Endometrial microvascular endothelial cells (primary cell): ENCODE measurements at regions not wholly inside any gene's neighbourhood (a gene's known extent, or its start where the extent isn't known, plus 50 kb on each side); places are given as distances from the start of the nearest gene placed in this dataset.
"Not testable (repeated sequence)": the region's sequence is repeated elsewhere in the genome, so short reads cannot be mapped to it uniquely, and the experiment has no call there.

Source experiments
- in situ Hi-C: cut with HindIII; loops from 2 replicates; pipeline ENCODE4 v1.10.0; 2017; ENCODE audit warnings: low sequenced_read_pairs, low pct_unique_long_range_greater_than_20kb; ENCODE audit errors: inconsistent ontology term

DNA sequence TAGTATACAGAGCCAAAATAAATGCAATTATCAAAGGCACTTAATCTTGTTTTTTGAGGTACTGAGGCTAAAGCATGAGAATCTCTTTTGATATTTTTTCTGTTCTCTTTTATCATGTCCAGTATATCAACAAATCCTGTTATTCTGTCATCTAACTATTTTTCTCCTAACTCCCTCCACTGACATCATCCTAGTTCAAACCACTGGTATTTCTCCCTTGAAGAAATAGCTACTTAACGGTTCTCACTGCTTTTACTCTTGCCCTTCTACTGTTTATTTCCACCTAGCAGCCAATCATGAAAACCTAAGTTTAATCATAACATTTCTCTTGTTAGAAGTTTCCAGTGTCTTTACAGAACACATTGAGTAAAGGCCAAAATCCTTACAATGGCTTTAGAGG, 317.6 kb downstream of the GPD2 start:
- in situ Hi-C loops = no loop called here

DNA sequence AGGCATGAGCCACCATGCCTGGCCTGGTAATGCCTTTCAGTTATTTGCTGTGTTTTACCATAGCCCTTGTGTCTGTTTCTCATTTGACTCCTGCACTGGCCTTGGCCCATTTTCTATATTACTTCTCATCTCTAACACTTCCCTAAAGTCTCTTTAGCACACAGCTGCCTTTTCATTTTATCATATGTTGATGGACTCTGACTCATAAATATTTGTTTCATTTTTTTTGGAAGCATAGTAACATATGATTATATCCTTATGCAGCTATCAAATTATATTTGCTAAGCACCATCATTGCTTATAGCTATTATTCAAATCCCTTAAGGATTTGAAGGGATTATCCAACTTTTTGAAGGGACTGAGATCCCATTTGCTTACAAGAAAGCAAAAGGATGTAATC, 320.3 kb downstream of the GPD2 start:
- in situ Hi-C loops = no loop called here

DNA sequence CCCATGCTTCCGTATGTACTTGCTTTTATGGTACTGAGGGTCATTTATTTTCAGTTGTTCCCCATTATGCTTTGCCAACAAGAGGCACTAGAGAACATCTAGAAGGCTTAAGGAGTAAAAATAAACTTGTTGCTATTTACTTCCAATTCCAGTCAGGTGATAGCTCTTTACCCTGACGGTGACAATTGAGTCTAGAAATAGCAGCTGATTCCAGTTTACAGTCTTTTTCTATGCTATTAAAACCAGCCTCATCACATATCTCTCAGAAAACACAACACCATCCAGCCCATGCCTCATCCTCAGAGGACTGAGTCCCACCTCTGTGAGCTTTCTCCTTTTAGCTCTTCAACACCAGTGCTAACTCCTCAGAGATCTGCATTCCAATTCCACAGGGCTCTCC, 327.0 kb downstream of the GPD2 start:
- in situ Hi-C loops = no loop called here

DNA sequence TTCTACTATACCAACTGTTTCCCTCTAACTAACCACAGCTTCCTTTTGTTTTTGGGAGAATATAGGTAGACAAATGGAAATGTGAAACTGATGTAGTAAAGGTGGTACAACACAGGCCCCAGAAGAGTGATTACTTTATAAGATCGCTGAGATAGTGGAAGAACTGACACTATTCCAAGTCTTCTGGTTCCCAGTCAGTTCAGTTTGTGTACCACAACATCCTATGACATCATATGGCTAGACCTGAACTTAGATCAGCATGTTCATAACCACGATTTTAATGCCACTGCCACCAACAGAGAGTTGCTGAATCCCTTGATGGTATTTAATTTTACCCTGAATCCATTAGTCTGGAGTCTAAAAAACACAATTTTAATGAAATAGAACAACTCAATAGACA, 328.9 kb downstream of the GPD2 start:
- in situ Hi-C loops = no loop called here

DNA sequence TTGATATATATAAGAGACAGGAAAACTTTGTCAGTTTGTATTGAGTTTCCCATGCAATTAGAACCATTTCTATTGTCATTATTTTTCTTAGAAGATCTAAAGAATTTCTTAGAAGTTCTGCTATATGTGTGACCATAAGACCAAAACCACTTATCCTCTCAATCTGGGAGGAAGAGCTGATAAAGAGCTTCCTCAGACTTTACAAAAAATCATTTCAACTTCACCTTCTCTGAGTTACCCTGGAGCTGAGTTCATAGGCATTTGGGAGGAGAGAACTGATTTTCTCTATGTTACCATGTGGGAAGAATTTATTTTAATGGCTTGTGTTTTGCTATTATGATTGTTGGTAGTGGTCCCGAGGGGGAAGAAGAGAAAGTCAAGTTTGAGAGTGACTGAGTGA, 329.3 kb downstream of the GPD2 start:
- in situ Hi-C loops = no loop called here

DNA sequence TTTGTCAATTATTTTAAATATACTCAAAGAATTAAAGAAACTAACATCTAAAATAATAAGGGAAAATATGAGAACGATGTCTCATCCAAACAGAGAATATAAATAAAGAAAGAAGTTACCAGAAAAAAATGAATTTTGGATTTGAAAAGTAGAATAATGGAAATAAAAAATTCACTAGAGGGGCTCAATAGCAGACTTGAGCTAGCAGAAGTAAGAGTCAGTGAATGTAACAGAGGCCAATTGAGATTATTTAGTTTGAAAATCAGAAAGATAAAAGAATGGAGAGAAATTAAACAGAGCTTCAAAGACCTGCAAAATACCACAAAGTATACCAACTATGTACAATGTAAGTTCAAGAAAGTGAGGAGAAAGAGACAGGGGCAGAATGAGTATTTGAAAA, 333.6 kb downstream of the GPD2 start:
- in situ Hi-C loops = no loop called here

DNA sequence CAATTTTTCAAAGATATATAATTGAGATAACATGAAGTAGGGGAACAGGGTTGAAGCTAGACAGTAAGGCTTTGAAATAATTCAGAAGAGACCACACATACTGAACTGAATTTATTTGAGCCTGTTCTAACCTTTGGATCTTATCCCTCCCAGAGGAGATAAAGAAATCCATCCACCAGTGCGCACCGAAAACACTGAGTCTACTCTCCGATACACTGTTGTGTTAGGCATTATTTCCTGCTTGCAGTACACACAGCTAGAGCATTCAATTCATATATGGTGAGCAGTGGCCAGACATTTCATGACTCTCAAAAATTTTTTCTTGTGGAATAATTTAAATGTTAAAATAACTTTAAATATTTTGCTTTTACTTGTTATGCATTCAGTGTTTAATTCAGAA, 342.7 kb downstream of the GPD2 start:
- in situ Hi-C loops = no loop called here

DNA sequence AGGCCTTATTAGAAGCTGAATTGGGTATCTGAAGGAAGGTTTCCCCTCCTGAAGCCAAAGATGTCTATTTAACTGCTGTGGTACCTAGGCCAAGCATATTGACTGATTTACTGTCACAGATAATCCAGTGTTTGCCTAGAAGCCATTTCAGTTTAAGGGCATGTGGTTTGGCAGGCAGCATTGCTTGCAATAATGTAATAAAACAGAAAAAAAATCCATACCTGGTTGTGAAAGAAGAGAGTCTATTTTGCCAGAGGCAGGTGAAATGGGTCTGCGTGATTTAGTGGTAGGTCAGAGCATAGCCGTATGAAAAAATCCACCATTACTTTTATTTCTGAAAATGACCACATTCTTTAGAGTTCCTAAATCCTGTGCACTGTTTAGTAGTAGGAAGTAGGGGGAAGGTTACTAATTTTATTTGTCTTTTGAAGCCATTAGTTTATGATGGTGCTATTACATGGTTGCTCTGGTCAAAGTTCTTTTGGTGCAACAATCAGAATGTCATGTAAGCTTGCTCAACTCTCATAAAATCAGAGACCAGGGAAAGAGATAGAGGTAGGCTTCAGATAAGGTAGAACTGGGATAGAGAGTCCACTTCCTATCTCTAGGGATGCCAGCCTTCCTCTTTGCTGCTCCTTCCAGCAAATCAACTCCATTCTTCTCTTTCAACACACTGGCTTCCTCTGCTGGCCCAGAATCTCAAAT, 343.4 kb downstream of the GPD2 start:
- in situ Hi-C loops = no loop called here

DNA sequence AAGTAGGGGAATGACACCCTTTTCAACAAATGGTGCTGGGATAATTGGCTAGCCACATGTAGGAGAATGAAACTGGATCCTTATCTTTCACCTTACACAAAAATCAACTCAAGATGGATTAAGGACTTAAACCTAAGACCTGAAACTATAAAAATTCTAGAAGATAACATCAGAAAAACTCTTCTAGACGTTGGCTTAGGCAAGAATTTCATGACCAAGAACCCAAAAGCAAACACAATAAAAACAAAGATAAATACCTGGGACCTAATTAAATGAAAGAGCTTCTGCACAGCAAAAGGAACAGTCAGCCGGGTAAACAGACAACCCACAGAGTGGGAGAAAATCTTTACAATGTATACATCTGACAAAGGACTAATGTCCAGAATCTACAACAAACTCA, 345.5 kb downstream of the GPD2 start:
- in situ Hi-C loops = not testable (repeated sequence)

DNA sequence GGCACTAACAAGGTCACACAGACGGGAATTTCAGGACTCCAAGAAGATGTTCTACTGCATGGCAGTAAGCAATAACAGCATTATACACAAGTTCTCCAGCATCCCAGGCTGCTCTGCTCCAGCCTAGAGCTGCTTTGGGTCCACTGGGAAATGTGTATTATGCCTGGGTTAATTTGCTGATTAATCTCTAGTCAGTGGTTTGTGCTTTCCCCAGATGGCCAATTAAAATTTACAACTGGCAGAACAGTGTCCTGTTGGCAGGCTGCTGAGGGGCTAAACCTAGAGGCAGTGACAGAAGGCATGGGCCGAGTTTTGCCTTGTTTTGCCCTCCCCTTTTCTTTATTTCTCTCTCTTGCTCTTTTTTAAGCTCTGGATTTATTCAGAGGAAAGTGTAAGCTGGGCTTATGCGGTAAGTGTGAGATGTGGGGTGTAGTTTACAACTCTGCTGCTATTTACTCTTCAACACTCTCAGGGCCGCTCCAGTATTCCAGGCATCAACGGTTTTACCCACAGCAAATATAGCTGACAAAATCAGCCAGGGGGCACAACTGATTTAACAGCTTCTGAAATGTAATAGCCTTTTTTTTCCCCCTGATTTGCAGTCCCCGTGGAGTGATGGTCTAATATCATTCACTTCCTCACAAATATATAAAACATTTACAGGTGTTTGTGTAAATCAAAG, 348.0 kb downstream of the GPD2 start:
- in situ Hi-C loops = no loop called here

DNA sequence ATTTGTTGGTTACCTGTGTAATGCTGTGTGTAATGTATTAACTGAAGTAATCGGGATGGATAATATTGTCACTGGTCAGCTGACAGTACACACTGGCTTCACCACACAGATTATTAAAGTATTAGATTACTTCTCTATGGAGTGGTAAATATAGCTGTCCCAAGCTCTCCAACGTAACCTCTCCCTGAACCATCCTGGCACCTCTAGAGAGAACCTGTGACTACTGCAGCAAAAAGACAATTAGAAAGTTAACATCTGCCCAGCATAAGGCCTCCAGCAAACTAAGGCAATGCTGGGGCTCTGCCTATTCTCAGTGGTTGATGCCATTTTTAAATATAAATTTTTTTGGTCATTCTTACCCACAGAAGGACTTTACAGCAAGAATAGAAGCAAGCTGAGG, 351.3 kb downstream of the GPD2 start:
- in situ Hi-C loops = no loop called here

DNA sequence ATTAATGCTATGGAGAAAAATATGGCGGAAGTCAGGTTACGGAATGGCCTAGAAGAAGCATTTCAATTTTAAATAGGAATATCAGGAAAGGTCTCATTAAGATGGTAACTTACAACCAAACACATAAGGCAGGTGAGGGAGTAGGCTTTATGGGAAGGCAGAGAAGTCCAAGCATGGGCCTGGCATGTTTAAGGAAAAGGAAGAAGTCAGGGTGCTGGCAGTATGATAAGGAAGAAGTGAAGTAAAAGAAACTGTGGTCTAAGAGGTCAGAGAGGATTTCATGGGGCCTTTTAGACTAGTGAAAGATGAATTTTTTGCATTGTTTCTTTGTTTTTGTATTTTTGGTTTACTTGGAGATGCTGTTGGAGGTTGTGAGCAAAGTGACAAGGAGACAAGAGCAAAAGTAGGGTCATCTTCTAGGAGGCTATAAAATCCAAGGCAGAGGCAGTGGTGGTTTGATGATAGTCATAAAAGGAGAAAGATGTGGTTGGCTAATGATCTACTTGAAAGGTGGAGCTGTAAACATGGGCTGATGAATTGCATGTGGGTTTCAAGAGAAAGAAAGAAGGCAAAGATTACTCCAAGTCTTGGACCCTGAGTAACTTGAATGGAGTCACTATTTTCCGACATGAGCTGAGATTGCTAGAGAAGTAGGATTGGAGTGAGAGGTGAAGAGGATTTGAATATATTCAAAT, 354.3 kb downstream of the GPD2 start:
- in situ Hi-C loops = no loop called here

DNA sequence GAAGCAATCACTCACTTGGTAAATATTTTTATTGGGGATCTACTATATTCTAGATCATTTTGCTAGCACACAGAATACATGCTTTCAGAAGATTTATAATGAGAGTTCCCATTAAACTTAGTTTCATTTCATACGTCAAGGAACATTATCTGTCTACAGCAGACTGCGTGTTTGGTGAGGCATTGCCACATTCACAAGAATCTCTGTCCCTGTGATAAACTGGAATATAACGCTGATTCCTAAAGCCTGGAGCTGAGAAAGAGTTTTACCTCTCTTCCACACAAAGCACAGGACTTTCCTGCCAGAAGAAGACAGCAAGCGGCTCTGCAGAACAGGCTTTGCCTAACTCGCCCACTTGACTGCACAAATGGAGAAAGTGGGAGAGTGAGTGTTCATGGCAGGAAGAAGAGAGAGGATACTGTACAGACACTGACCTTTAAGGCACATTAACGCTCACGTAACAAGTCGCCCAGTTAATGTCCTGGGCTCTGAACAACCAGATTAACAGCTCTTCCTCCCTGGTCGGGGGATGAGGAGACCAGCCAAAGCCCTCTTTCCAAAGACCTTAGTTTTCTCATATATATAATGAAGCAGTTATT, 356.2 kb downstream of the GPD2 start:
- in situ Hi-C loops = no loop called here

DNA sequence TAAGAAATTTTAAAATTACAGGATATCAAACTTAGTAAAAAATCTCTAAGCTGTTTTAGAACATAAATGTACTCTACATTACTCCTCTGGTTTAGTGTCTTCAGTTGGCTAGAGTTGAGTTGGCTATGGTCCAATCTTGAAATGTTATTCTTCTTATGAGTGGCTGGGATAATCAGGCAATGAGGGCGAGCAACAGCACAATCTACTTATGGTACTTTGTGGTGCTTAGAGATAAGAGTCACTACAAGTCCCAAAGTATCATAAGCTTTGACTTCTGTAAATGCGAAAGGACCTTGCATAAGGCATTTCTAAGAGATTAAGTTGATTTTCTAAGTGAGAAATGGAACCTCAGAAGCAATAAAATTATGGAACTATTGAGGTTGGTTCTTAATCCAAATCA, 361.7 kb downstream of the GPD2 start:
- in situ Hi-C loops = no loop called here

DNA sequence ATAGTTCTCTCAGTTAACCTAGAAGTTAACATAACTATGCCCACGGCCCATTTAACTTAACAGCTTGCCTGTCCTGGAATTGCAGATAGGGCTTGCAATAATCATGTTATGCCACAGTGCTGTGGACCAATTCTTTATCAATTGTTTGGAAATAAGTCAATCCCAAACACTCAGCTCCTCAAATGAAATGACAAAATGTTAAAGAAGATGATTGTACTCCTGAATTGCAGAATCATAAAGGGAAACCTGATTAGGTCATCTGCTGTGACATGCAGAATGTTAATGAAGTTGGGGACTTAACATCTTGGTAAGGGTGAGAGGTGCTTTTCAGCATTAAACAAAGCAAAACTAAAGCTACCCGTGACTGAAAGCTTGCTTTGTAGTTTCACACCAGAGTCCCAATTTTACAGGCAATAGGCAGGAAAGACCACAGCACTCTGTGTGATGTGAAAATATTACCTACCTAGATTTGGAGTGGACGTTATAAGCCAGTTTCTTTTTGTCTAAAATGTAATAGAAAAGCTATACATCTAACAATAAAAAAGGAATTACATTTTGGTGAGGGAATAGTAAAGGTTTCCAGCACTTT, 364.0 kb downstream of the GPD2 start:
- in situ Hi-C loops = no loop called here

DNA sequence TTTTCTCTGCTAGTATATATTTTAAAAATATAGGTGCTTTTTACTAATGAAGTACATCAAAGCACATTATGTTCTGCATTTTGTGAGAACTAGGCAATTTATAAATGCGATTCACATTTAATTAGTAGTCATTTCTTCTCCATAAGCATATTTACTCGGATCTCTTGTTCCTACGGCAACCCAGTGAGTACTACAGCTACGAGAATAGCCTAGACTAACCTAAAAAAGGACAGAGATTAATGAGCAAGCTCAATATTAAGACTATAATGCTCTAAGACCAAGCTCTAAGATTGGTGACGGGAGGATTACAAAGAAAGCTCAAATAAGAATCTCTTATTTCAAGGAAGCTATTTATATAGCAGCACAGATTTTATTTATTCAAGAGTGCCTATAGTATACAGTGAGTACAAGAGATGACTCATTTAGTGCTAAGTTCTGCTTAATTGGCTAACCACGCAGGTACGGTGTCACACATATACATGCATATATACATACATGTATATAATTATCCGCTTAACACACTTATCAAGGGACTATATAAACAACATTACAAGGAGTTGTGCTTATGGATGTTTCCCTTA, 364.7 kb downstream of the GPD2 start:
- in situ Hi-C loops = no loop called here

DNA sequence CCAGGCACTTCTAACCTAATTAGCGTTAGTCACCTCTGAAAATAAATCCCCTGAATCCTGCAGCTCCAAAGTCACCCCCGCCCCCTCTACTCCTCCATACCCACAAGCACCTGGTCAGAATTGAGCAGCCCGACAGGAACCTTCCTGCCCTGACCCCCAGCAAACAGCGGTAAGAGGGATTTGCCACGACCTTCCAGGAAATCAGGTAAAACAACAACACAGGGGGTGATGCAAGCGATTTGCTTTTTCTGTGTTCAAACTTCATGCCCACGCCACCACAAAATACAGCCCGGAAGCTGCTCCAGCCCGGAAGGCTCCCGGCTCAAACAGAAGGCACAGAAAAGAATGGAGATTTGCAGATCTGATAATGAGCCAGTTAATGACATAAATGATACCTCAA, 367.1 kb downstream of the GPD2 start:
- in situ Hi-C loops = no loop called here

DNA sequence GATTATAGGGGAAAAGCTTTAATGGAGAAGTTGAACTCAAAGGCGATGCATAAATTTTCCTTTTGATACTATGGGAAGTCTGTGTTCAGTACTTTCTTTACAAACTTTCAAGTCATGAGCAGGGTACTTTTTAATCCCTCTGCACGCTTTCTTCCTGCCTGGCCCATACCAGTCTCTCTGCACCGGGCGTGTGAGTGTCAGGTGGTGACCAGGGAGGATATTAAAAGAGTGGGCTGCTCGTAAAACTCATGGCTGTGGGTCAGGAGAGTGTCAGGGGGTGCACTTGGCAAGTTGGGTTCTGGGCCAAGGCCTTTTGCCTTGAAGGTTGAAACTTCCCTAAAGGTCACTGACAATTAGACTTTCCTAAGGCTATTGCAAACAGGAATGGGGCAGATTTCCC, 367.8 kb downstream of the GPD2 start:
- in situ Hi-C loops = no loop called here

DNA sequence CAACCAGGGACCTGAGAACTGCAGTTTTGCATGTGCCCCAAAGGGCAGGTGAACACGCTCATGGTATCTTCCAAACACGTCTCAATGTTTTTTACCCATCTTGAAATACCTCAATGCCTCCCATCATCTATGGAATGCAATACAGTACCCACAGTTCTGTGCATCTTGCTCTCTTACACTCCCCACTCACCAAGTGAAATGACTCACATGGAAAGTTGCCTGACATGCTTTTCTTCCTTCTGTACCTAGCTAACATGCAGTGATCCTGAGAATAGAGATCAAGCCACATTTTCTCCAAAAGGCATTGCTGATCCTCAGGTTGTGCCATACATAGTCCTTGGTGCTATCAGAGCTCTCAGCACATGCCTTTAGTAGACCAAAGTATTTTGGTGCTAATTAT, 373.9 kb downstream of the GPD2 start:
- in situ Hi-C loops = no loop called here
